ENCODE measurements at regions not wholly inside any gene's neighbourhood (a gene's known extent, or its start where the extent isn't known, plus 50 kb on each side); places are given as distances from the start of the nearest gene placed in this dataset.

GRCh38 chrX:57848857-57849256 lies 61.4 kb downstream of the ZXDA start:
- no peak for TF ChIP-seq TAF1 (IDR thresholded peaks at IDR 0.05; ENCODE audit: low read depth)
- TF ChIP-seq EGR1 (IDR thresholded peaks at IDR 0.05), result no peak

- TF ChIP-seq REST (IDR thresholded peaks at IDR 0.05; ENCODE audit: low read depth), result no peak
- TF ChIP-seq CEBPB (IDR thresholded peaks at IDR 0.05), result no peak
- TF ChIP-seq EP300 (IDR thresholded peaks at IDR 0.05; ENCODE audit: borderline replicate concordance), result no peak
- TF ChIP-seq YY1 (IDR thresholded peaks at IDR 0.05; ENCODE audit: low read depth), result no peak
- TF ChIP-seq TEAD4 (IDR thresholded peaks at IDR 0.05), result no peak
- TF ChIP-seq NFIC (IDR thresholded peaks at IDR 0.05), result no peak
- TF ChIP-seq TCF12 (IDR thresholded peaks at IDR 0.05; ENCODE audit: low read depth), result no peak
- TF ChIP-seq MAX (IDR thresholded peaks at IDR 0.05), result no peak
- no peak for TF ChIP-seq ZBTB7A (IDR thresholded peaks at IDR 0.05; ENCODE audit: low read depth)
- no peak for TF ChIP-seq RAD21 (IDR thresholded peaks at IDR 0.05; ENCODE audit: low read depth)
- TF ChIP-seq EGR1 (IDR thresholded peaks at IDR 0.05), result no peak
- no peak for TF ChIP-seq USF1 (IDR thresholded peaks at IDR 0.05)
- no peak for TF ChIP-seq FOXM1 (IDR thresholded peaks at IDR 0.05; ENCODE audit: borderline replicate concordance, low read depth)
- TF ChIP-seq TAF1 (IDR thresholded peaks at IDR 0.05; ENCODE audit: low read depth), result no peak
- no peak for TF ChIP-seq CREB1 (IDR thresholded peaks at IDR 0.05; ENCODE audit: low read depth)
These were observed 87.4 kb downstream of the ZXDA start for GRCh38 chrX:57822818-57823217.

GRCh38 chrX:57822398-57822797 lies 87.9 kb downstream of the ZXDA start:
- TF ChIP-seq TEAD4 (IDR thresholded peaks at IDR 0.05) (no peak), YY1 (IDR thresholded peaks at IDR 0.05; ENCODE audit: low read depth) (no peak), TAF1 (IDR thresholded peaks at IDR 0.05; ENCODE audit: low read depth) (no peak), EP300 (IDR thresholded peaks at IDR 0.05; ENCODE audit: borderline replicate concordance) (no peak), FOXM1 (IDR thresholded peaks at IDR 0.05; ENCODE audit: borderline replicate concordance, low read depth) (no peak), CEBPB (IDR thresholded peaks at IDR 0.05) (no peak), TCF12 (IDR thresholded peaks at IDR 0.05; ENCODE audit: low read depth) (no peak), MAX (IDR thresholded peaks at IDR 0.05) (no peak), NFIC (IDR thresholded peaks at IDR 0.05) (no peak), CREB1 (IDR thresholded peaks at IDR 0.05; ENCODE audit: low read depth) (no peak), ZBTB7A (IDR thresholded peaks at IDR 0.05; ENCODE audit: low read depth) (no peak)

- TF ChIP-seq RAD21 (IDR thresholded peaks at IDR 0.05; ENCODE audit: low read depth) (peak; percentile 79), TCF12 (IDR thresholded peaks at IDR 0.05; ENCODE audit: low read depth) (no peak)
These were observed 88.4 kb downstream of the ZXDA start for GRCh38 chrX:57821703-57822387.

GRCh38 chrX:57817302-57817701 lies 93.0 kb downstream of the ZXDA start:
- no peak for TF ChIP-seq TCF12 (IDR thresholded peaks at IDR 0.05; ENCODE audit: low read depth)
- no peak for TF ChIP-seq ZBTB7A (IDR thresholded peaks at IDR 0.05; ENCODE audit: low read depth)
- TF ChIP-seq EP300 (IDR thresholded peaks at IDR 0.05; ENCODE audit: borderline replicate concordance), result no peak
- TF ChIP-seq REST (IDR thresholded peaks at IDR 0.05; ENCODE audit: low read depth), result no peak
- no peak for TF ChIP-seq MAX (IDR thresholded peaks at IDR 0.05)
- TF ChIP-seq RAD21 (IDR thresholded peaks at IDR 0.05; ENCODE audit: low read depth), result 0 out of 2 replicates have a peak, but pooled peaks have one; percentile 3

GRCh38 chrX:57772637-57773036 lies 92.6 kb upstream of the NLRP2B start:
- TF ChIP-seq EGR1 (IDR thresholded peaks at IDR 0.05) (no peak), RAD21 (IDR thresholded peaks at IDR 0.05; ENCODE audit: low read depth) (no peak), TAF1 (IDR thresholded peaks at IDR 0.05; ENCODE audit: low read depth) (no peak), REST (IDR thresholded peaks at IDR 0.05; ENCODE audit: low read depth) (no peak), TEAD4 (IDR thresholded peaks at IDR 0.05) (no peak), ZBTB7A (IDR thresholded peaks at IDR 0.05; ENCODE audit: low read depth) (no peak), FOXM1 (IDR thresholded peaks at IDR 0.05; ENCODE audit: borderline replicate concordance, low read depth) (no peak), NFIC (IDR thresholded peaks at IDR 0.05) (no peak), TCF12 (IDR thresholded peaks at IDR 0.05; ENCODE audit: low read depth) (no peak), EP300 (IDR thresholded peaks at IDR 0.05; ENCODE audit: borderline replicate concordance) (no peak), MAX (IDR thresholded peaks at IDR 0.05) (no peak), USF1 (IDR thresholded peaks at IDR 0.05) (no peak), YY1 (IDR thresholded peaks at IDR 0.05; ENCODE audit: low read depth) (no peak), CREB1 (IDR thresholded peaks at IDR 0.05; ENCODE audit: low read depth) (no peak), CEBPB (IDR thresholded peaks at IDR 0.05) (no peak)

Measured in Ishikawa (cell line).